CD8-positive, alpha-beta memory T cell (primary cell): ENCODE measurements at regions not wholly inside any gene's neighbourhood (a gene's known extent, or its start where the extent isn't known, plus 50 kb on each side); places are given as distances from the start of the nearest gene placed in this dataset.
A peak's percentile ranks its signal among the peaks of the same experiment; 100 is the strongest.
"Not testable (repeated sequence)": the region's sequence is repeated elsewhere in the genome, so short reads cannot be mapped to it uniquely, and the experiment has no call there.

Source experiments
- CTCF ChIA-PET: fragments of 350-600 bp; sonication (Branson Sonifier 250); formaldehyde crosslinking; loops from one replicate; lab custom pipeline; 2021; ENCODE audit warnings: antibody characterized with exemption; lab: Charles Lee
- POLR2A ChIA-PET: fragments of 350-600 bp; sonication (Branson Sonifier 250); formaldehyde crosslinking; loops from one replicate; lab custom pipeline; 2021; ENCODE audit warnings: antibody characterized with exemption; lab: Charles Lee
- DNase-seq, 5 donors: peaks; one replicate each; pipeline versions ENCODE4 v3.0.0 to v3.0.0-alpha.2; 2020 to 2022; ENCODE audit warnings: mixed read lengths in 1 of 5
- H3K27ac ChIP-seq: one replicate; pipeline ENCODE4 v1.7.0; 2013; ENCODE audit warnings: low read depth, mild to moderate bottlenecking, low read length, moderate library complexity
- H3K27me3 ChIP-seq: 2 replicates; pipeline ENCODE4 v1.7.0; 2013; ENCODE audit warnings: low read length, mild to moderate bottlenecking; ENCODE audit not compliant: insufficient read depth, poor library complexity, severe bottlenecking
- H3K36me3 ChIP-seq: 2 replicates; pipeline ENCODE4 v1.7.0; 2013; ENCODE audit warnings: mild to moderate bottlenecking, low read length, moderate library complexity; ENCODE audit not compliant: insufficient read depth
- H3K4me1 ChIP-seq: 2 replicates; pipeline ENCODE4 v1.7.0; 2013; ENCODE audit warnings: mild to moderate bottlenecking, low read length, moderate library complexity; ENCODE audit not compliant: insufficient read depth
- H3K4me3 ChIP-seq: 2 replicates; pipeline ENCODE4 v1.7.0; 2013; ENCODE audit warnings: mild to moderate bottlenecking, low read length
- H3K9me3 ChIP-seq: 2 replicates; pipeline ENCODE4 v1.7.0; 2013; ENCODE audit warnings: mild to moderate bottlenecking, low read length
- H3K27ac Mint-ChIP-seq, 8 donors: one replicate each; pipeline ENCODE4 v1.8.0; 2020 to 2021; ENCODE audit warnings: mixed read lengths in 8 of 8, mild to moderate bottlenecking in 6 of 8, inconsistent platforms in 3 of 8, moderate library complexity in 3 of 8
- H3K27me3 Mint-ChIP-seq, 2 donors: one replicate each; pipeline ENCODE4 v1.8.0; 2020 to 2021; ENCODE audit warnings: mixed read lengths in 2 of 2, mild to moderate bottlenecking in 1 of 2, moderate library complexity in 1 of 2
- H3K36me3 Mint-ChIP-seq, 3 donors: one replicate each; pipeline ENCODE4 v1.8.0; 2020 to 2021; ENCODE audit warnings: mixed read lengths in 3 of 3, inconsistent platforms in 1 of 3, mild to moderate bottlenecking in 1 of 3
- H3K4me1 Mint-ChIP-seq, 3 donors: one replicate each; pipeline ENCODE4 v1.8.0; 2020 to 2021; ENCODE audit warnings: mixed read lengths in 3 of 3, inconsistent platforms in 1 of 3, mild to moderate bottlenecking in 1 of 3
- H3K4me3 Mint-ChIP-seq, 7 donors: one replicate each; pipeline ENCODE4 v1.8.0; 2020 to 2021; ENCODE audit warnings: mixed read lengths in 7 of 7, mild to moderate bottlenecking in 6 of 7, moderate library complexity in 4 of 7, inconsistent platforms in 2 of 7
- H3K9me3 Mint-ChIP-seq, 5 donors: one replicate each; pipeline ENCODE4 v1.8.0; 2020 to 2022; ENCODE audit warnings: mixed read lengths in 5 of 5, mild to moderate bottlenecking in 3 of 5, moderate library complexity in 2 of 5, inconsistent platforms in 1 of 5

- Mint-ChIP-seq H3K36me3 (no peaks in the 10 kb centered on the region), H3K9me3 (no peaks in the 10 kb centered on the region), H3K27ac (no peak overlapping the region), H3K4me1 (peaks cover 9 to 11% (median 11%) of the 10 kb centered on the region in 3 donors), H3K27me3 (no peaks in the 10 kb centered on the region), H3K4me3 (peak overlapping the region in 1 of 7 donors; percentile 7)
- POLR2A ChIA-PET: no interaction called here
- CTCF ChIA-PET: no interaction called here
- Histone ChIP-seq H3K36me3 (no peaks in the 10 kb centered on the region), H3K9me3 (no peaks in the 10 kb centered on the region), H3K4me1 (peaks cover 14% of the 10 kb centered on the region), H3K27me3 (no peaks in the 10 kb centered on the region), H3K27ac (no peak overlapping the region), H3K4me3 (no peak overlapping the region)
- DNase-seq: no peak
These were observed 60.3 kb upstream of the FNDC3B start for GRCh38 chr3:171979081-171979480.

- H3K36me3 Mint-ChIP-seq: no peaks in the 10 kb centered on the region
- Histone ChIP-seq H3K4me1 (peaks cover 11% of the 10 kb centered on the region), H3K27ac (no peak overlapping the region), H3K4me3 (no peak overlapping the region), H3K27me3 (no peaks in the 10 kb centered on the region), H3K36me3 (no peaks in the 10 kb centered on the region), H3K9me3 (no peaks in the 10 kb centered on the region)
- H3K9me3 Mint-ChIP-seq: no peaks in the 10 kb centered on the region
- ChIA-PET CTCF (no interaction called here), POLR2A (no interaction called here)
- peak in 2 of 5 donors; percentile 0 to 10 for DNase-seq
- H3K27ac Mint-ChIP-seq: peak overlapping the region in 6 of 8 donors; percentile 0 to 82 (median 61)
- H3K4me3 Mint-ChIP-seq: peak overlapping the region in 2 of 7 donors; percentile 0 to 34
- peaks cover 0 to 1% of the 10 kb centered on the region in 2 donors for H3K27me3 Mint-ChIP-seq
- peaks cover 9 to 11% (median 11%) of the 10 kb centered on the region in 3 donors for H3K4me1 Mint-ChIP-seq
These were observed 58.7 kb upstream of the FNDC3B start for GRCh38 chr3:171980578-171981270.

GRCh38 chr3:171981271-171981605, 58.1 kb upstream of the FNDC3B start:
- H3K36me3 ChIP-seq: no peaks in the 10 kb centered on the region
- no peak for DNase-seq
- Mint-ChIP-seq H3K27ac (no peak overlapping the region), H3K4me3 (no peak overlapping the region), H3K4me1 (peaks cover 9 to 11% (median 11%) of the 10 kb centered on the region in 3 donors), H3K9me3 (no peaks in the 10 kb centered on the region), H3K27me3 (peaks cover 0 to 2% of the 10 kb centered on the region in 2 donors), H3K36me3 (no peaks in the 10 kb centered on the region)
- POLR2A ChIA-PET: no interaction called here
- CTCF ChIA-PET: no interaction called here
- no peak overlapping the region for H3K4me3 ChIP-seq
- H3K4me1 ChIP-seq: peaks cover 11% of the 10 kb centered on the region
- H3K27me3 ChIP-seq: no peaks in the 10 kb centered on the region
- H3K9me3 ChIP-seq: no peaks in the 10 kb centered on the region
- no peak overlapping the region for H3K27ac ChIP-seq

GRCh38 chr3:171982828-171983227, 56.5 kb upstream of the FNDC3B start:
- CTCF ChIA-PET: no interaction called here
- H3K27ac ChIP-seq: no peak overlapping the region
- H3K4me1 ChIP-seq: peaks cover 11% of the 10 kb centered on the region

GRCh38 chr3:171983685-171984084, 55.7 kb upstream of the FNDC3B start:
- H3K27me3 Mint-ChIP-seq, DNase-seq, H3K4me3 ChIP-seq, H3K9me3 Mint-ChIP-seq, CTCF ChIA-PET, H3K4me3 Mint-ChIP-seq, H3K27ac ChIP-seq, H3K9me3 ChIP-seq, H3K27me3 ChIP-seq, H3K36me3 ChIP-seq, H3K27ac Mint-ChIP-seq, POLR2A ChIA-PET, H3K36me3 Mint-ChIP-seq: not testable (repeated sequence)
- peaks cover 11% of the 10 kb centered on the region for H3K4me1 ChIP-seq
- H3K4me1 Mint-ChIP-seq: peaks cover 9 to 11% (median 11%) of the 10 kb centered on the region in 3 donors

More at GRCh38 chr3:171982828-171983227, 56.5 kb upstream of the FNDC3B start:
- Mint-ChIP-seq H3K27ac (no peak overlapping the region), H3K9me3 (no peaks in the 10 kb centered on the region), H3K4me3 (no peak overlapping the region), H3K4me1 (peaks cover 9 to 11% (median 11%) of the 10 kb centered on the region in 3 donors), H3K36me3 (no peaks in the 10 kb centered on the region), H3K27me3 (peaks cover 2 to 6% of the 10 kb centered on the region in 2 donors)
- DNase-seq: no peak
- Histone ChIP-seq H3K4me3 (no peak overlapping the region), H3K27me3 (no peaks in the 10 kb centered on the region), H3K9me3 (no peaks in the 10 kb centered on the region), H3K36me3 (no peaks in the 10 kb centered on the region)
- POLR2A ChIA-PET: no interaction called here

GRCh38 chr3:171984883-171985282, 54.5 kb upstream of the FNDC3B start:
- Mint-ChIP-seq H3K4me1 (peaks cover 9 to 11% (median 11%) of the 10 kb centered on the region in 3 donors), H3K27ac (no peak overlapping the region), H3K9me3 (no peaks in the 10 kb centered on the region), H3K36me3 (no peaks in the 10 kb centered on the region), H3K27me3 (peaks cover 2 to 8% of the 10 kb centered on the region in 2 donors), H3K4me3 (no peak overlapping the region)
- Histone ChIP-seq H3K4me3 (no peak overlapping the region), H3K4me1 (peaks cover 11% of the 10 kb centered on the region), H3K27me3 (no peaks in the 10 kb centered on the region), H3K9me3 (no peaks in the 10 kb centered on the region), H3K36me3 (no peaks in the 10 kb centered on the region), H3K27ac (no peak overlapping the region)
- DNase-seq: no peak
- ChIA-PET POLR2A (no interaction called here), CTCF (no interaction called here)

GRCh38 chr3:171986176-171986575, 53.2 kb upstream of the FNDC3B start:
- no peak for DNase-seq
- H3K27ac Mint-ChIP-seq: peak overlapping the region in 1 of 8 donors; percentile 8
- no peaks in the 10 kb centered on the region for H3K9me3 Mint-ChIP-seq
- no peak overlapping the region for H3K4me3 Mint-ChIP-seq
- no peak overlapping the region for H3K27ac ChIP-seq
- no peaks in the 10 kb centered on the region for H3K4me1 Mint-ChIP-seq
- ChIA-PET POLR2A (no interaction called here), CTCF (no interaction called here)
- peaks cover 0 to 5% (median 0%) of the 10 kb centered on the region in 3 donors for H3K36me3 Mint-ChIP-seq
- H3K27me3 Mint-ChIP-seq: peaks cover 3 to 17% of the 10 kb centered on the region in 2 donors
- H3K27me3 ChIP-seq: no peaks in the 10 kb centered on the region
- no peak overlapping the region for H3K4me3 ChIP-seq
- H3K4me1 ChIP-seq: peaks cover under 1% of the 10 kb centered on the region
- no peaks in the 10 kb centered on the region for H3K9me3 ChIP-seq
- no peaks in the 10 kb centered on the region for H3K36me3 ChIP-seq

GRCh38 chr3:171986757-171987518, 52.4 kb upstream of the FNDC3B start:
- Histone ChIP-seq H3K4me1 (no peaks in the 10 kb centered on the region), H3K27ac (no peak overlapping the region), H3K36me3 (no peaks in the 10 kb centered on the region), H3K9me3 (no peaks in the 10 kb centered on the region), H3K4me3 (no peak overlapping the region), H3K27me3 (no peaks in the 10 kb centered on the region)
- Mint-ChIP-seq H3K27me3 (peaks cover 5 to 19% of the 10 kb centered on the region in 2 donors), H3K36me3 (peaks cover 0 to 5% (median 0%) of the 10 kb centered on the region in 3 donors), H3K9me3 (no peaks in the 10 kb centered on the region), H3K27ac (no peak overlapping the region), H3K4me1 (no peaks in the 10 kb centered on the region), H3K4me3 (no peak overlapping the region)
- DNase-seq: no peak
- POLR2A ChIA-PET: no interaction called here
- CTCF ChIA-PET: no interaction called here
